Gastroesophageal sphincter (tissue), 3 donors: ENCODE measurements at regions not wholly inside any gene's neighbourhood (a gene's known extent, or its start where the extent isn't known, plus 50 kb on each side); places are given as distances from the start of the nearest gene placed in this dataset.

Experiments
- CTCF ChIP-seq, 4 experiments: fragments of 200-600 bp in 2 of 4; fragments of 450-650 bp in 2 of 4; sonication (generic) in 1 of 4; IDR thresholded peaks; one replicate each; pipeline ENCODE4 v1.5.1; 2017 to 2019; ENCODE audit warnings: antibody characterized with exemption in 4 of 4, mild to moderate bottlenecking in 2 of 4, moderate library complexity in 2 of 4
- EP300 ChIP-seq: sonication (generic); formaldehyde crosslinking; IDR thresholded peaks from one replicate; pipeline ENCODE4 v1.6.1; 2017; ENCODE audit warnings: antibody characterized with exemption, mild to moderate bottlenecking

- TF ChIP-seq CTCF (IDR thresholded peaks at IDR 0.05) = no peak
- TF ChIP-seq EP300 = no peak
Observed at GRCh38 chr9:1173211-1173610, 123.1 kb downstream of the DMRT2 start.
